HG02763 (cell line): ENCODE measurements at regions not wholly inside any gene's neighbourhood (a gene's known extent, or its start where the extent isn't known, plus 50 kb on each side); places are given as distances from the start of the nearest gene placed in this dataset.
A peak's percentile ranks its signal among the peaks of the same experiment; 100 is the strongest.
"Not testable (repeated sequence)": the region's sequence is repeated elsewhere in the genome, so short reads cannot be mapped to it uniquely, and the experiment has no call there.

Experiments used
- ATAC-seq: cut with Tn5 transposase; IDR thresholded peaks from one replicate; pipeline ENCODE4 v1.9.1; 2021; ENCODE audit warnings: mild to moderate bottlenecking, moderate library complexity; ENCODE audit not compliant: unreplicated experiment

DNA sequence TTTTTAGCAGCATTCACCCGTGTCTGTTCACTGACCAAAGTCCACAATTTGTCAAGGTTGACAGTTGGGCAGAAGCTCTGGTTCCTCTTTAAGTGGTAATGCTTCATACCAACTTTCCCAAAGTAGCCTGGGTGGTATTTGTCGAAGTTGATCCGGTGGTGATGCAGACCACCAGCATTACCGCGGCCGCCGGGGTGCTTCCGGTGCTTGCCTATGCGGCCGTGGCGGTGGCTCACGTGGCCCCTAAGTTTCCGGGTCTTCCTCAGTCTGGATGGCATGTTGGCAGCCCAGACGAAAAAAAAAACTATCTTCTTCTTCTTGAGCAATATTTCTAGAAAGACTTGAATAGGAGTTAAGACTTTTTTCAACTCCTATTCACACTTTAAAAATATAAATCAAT is 151.4 kb upstream of the RGS17 start:
- not testable (repeated sequence) for ATAC-seq

DNA sequence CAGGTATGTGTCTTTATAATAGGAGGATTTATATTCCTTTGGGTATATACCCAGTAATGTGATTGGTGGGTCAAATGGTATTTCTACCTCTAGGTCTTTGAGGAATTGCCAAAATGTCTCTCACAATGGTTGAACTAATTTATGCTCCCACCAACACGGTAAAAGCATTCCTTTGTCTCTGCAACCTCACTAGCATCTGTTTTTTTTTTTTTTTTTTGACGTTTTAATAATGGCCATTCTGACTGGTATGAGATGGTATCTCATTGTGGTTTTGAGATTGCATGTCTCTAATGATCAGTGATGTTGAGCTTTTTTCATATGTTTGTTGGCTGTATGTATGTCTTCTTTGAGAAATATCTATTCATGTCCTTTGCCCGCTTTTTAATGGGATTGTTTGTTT is 144.9 kb upstream of the RGS17 start:
- ATAC-seq = no peak

DNA sequence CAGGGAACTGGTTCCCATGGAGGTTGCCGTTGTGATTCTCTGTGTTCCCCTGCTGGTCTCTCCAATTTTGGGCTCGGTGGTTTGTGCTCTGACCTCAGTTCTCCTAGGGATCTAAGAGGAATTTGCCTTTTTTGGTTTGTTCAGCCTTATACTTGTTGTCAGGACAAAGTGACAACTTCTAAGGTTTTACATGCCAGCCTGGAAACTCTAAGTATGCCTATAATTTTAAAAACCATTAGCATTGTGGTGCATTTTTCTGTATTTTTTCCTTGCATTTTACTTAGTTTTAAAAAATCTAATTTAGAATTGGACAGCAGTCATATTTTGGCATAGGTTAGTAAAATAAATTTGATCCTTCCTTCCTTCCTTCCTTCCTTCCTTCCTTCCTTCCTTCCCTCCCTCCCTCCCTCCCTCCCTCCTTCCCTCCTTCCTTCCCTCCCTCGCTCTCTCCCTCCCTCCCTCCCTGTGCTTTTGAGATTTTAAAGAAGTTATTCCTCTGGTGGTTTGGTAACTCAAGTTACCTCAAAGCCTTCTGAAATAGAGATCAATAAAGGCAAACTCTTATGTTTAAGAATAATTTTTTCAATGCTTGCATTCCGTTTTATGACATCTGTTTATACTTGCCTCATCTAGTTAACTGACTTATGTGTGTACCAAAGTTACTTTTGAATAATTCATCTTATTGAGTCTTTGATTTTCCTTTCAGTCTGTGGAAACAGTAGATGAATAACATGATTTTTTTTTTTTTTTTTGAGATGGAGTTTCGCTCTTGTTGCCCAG is 141.3 kb upstream of the RGS17 start:
- ATAC-seq = no peak

DNA sequence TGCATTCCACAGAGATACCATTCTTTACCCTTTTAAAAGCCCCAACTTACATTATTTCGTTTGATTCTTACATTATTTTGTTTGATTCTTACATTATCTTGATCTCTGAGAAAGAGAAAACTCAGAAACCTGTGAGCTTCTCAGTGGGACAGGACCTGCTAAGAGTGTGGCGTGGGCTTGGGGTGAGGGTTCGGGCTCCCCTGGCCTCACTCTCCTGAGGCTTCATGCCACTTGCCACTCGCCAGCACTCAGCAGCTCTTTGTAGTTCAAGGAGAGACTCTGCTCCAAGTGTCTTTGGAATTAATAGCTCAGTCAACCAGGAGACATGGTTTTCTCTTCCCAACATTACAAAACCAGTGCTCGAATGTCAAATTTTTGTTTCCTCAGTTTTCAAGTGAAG is 132.4 kb upstream of the RGS17 start:
- ATAC-seq = no peak

DNA sequence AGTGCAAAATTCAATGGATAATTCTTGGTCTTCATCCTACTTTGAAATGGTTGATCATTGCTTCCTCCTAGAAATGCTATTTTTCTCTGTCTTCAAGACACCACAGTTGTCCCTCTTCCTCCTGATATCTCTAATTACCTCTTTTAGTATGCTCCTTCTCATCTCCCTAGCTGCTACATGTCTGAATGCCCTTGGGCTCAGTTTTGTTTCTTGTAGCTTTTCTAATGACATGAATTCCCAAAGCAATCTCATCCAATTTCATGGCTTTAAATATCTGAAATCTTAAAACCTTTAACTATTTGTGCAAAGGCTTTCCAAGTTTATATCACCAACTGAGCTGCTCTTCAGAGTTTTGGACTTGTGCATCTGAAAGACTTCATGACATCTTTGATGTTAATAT is 120.2 kb upstream of the RGS17 start:
- ATAC-seq = no peak

DNA sequence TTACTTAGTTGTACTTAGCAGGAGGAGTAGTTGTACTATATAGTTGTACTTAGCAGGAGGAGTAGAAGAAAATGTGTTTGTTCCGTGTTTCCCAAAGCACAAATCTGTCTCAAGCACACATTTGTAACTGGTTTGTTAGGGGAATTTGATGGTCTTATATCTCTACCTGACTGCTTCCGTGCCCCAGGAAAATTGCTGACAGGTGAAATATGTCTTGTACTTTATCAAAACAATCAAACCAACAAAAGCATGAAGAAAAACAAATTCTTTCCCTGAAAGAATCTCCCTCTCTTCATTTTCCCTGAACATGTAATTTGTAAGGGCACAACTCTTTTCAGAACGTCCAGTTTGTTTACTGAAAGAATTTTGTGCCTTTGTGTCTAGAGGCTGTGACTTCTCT is 106.6 kb upstream of the RGS17 start:
- no peak for ATAC-seq

DNA sequence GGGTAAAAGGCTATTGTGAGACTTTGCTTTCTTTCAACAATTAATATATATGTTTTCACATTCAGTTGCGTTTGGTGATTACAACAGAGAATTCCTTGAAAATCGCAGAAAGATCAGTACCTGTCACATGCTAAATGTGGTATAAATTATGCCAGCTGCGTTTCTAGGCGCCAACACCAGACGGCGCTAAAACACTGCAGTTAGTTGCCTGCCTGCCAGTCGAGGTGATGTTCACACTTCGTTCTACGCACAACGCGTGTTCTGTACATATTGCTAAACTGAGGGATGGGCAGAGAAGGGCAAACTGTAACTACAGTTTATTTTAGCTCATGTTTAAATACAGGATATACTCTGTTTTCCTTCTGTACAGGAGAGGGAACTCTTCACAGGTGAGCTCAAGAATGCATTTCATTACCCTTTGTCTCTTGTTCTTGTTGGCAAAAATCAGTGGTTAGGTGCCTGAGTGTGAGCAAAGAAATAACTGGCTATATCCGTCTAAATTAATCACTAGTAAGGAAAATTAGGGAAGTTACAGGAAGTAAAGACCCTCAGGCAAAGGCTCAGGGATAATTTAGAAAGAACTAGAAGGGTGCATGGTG is 100.1 kb upstream of the RGS17 start:
- ATAC-seq = no peak

DNA sequence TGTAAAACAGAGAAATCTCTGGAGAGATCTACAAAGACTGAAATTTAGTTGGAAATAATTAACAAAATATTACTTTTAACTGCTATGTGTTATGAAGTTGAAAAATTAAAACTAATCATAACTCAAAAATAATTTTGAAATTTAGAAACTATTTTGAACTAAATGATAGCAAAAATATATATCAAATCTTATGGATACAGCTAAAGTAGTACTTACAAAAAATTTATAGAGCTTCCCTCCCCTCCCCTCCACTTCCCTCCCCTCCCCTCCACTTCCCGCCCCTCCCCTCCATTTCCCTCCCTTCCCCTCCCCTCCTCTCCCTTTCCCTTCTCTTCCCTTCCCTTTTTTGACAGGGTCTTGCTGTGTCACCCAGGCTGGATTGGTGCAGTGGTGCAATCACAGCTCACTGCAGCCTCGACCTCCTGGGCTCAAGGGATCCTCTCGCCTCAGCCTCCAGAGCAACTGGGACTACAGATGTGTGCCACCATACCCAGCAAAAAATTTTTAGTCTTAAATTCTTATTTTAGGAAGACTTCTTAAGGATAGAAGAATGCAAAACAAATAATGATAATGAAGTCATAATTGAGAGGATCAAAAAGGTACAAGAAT is 87.2 kb upstream of the RGS17 start:
- ATAC-seq = no peak

DNA sequence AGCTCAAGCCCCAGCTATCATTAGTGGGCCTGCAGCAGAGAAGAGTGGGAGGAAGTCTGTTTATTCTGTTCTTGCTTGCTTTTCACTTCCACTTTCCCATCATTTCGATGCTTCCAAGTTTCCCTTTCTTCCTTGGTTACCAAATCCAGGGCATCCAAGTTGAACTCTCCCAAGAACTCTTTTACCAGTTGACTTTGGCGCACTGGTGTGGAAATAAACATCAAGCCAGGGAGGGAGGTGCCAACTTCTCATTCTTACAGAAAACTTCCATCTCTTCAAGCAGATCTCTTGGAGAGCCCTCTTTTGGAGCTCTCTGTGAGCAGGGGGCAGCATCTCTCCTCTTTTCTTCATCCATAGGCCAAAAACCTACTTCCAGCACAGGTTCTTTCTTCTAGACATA is 85.7 kb upstream of the RGS17 start:
- ATAC-seq = no peak

DNA sequence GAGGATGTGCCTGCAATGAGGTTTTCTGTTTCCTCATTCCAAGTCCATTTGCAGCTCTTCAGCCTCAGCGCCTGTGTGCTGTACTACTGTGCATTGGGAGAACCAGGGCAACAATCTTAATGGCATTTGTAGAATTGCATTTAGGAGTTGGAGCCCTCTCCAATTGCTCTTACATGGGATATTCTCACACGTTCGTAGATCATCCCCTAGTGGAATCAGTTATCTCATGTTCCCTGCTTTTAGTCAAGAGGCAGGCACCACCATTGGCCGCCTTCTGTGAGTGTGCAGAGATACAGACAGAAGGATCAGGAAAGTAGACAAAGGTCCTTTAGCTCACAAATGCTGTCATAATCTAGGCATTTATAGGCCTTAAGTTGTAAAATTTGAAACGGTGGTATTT is 84.2 kb upstream of the RGS17 start:
- ATAC-seq = no peak

DNA sequence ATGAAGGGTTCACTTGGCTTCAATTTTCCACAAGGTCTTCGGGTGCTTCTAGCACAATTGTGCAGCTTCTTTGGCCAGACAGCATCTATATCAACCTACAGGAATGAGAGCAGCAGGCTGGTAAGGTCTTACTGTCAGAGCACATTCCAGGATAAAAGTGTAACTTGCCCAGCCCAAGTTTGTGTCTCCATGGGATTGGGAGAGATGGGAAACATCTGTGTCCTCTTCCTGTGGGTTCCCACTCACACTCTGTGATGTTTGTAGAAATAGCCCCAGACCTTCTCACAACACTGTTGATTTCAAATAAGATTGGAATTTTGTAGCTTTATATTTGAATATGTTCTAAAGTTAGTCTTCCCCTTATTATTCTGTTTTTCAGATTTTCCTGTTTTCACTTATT is 83.4 kb upstream of the RGS17 start:
- ATAC-seq = no peak

DNA sequence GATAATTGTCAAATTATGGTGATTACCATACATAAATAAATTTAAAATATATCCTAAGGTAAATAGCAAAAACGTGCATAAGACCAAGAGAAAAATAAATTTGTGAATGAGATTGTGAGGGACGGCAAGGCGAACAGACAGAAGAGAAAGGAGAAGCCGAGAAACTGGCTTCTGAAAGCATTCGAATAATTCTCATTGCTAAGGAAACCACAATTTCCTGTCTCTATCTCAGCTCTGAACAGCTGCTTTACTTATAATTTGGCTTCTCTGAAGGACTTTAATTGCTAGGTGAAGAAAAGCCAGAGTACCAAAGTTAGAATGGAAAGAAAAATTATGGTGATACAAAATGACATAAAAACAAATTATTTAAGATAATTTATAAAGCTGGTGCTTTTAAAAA is 79.0 kb upstream of the RGS17 start:
- ATAC-seq = peak; percentile 89

DNA sequence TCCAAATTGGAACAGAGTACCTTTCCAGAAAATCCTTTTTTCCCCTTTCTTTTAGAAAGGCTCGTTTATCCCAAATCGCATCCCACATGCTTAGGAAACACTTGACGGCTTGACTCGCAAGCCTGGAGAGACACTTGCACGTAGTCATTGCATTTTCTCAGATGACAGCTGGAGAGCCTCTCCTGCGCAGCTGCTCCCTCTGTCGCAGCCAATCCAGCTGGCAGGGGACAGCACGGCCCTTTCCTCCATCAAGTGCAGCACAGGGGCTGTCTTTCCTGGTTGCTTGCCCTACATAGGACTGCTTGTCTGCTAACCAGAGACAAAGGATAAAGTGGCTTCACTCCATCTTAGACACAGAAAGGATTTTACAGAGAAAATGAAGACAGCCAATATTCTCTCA is 77.6 kb upstream of the RGS17 start:
- no peak for ATAC-seq

DNA sequence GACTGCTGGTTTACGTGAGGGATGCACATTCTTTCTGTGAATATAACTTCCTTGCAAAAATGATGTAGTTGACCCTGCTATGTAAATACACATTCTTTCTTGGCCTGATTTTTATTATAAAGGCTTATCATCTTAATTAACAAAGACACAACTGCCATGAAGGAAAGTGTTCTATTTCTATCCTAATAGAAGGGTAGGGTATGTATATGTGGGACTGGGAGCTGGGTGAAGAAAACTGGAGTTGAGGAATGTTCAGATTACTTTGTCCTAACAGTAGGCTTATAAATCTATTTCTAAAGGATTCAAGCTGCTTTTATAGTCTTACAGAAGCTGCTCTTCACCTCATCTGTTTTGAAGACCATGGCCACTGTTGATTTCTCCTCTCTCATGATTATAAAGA is 76.5 kb upstream of the RGS17 start:
- ATAC-seq = no peak

DNA sequence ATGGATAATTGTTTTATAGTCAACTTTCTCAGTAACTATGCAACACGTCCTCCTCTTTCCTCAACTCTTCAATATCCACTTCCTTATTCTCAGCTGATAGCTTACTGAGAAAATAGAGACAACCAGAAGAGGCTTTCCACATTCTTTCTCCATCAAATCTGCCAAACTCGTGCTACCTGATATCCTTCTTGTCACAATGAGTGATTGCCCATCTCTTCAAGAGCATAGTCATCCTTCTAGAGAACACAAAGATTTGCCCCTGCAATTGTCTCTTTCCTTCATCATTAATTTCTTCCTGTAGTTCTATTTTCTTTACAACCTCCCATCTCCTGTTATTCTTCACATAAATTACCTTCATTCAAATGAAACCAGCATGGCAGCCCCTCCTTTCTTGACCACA is 75.9 kb upstream of the RGS17 start:
- ATAC-seq = no peak

DNA sequence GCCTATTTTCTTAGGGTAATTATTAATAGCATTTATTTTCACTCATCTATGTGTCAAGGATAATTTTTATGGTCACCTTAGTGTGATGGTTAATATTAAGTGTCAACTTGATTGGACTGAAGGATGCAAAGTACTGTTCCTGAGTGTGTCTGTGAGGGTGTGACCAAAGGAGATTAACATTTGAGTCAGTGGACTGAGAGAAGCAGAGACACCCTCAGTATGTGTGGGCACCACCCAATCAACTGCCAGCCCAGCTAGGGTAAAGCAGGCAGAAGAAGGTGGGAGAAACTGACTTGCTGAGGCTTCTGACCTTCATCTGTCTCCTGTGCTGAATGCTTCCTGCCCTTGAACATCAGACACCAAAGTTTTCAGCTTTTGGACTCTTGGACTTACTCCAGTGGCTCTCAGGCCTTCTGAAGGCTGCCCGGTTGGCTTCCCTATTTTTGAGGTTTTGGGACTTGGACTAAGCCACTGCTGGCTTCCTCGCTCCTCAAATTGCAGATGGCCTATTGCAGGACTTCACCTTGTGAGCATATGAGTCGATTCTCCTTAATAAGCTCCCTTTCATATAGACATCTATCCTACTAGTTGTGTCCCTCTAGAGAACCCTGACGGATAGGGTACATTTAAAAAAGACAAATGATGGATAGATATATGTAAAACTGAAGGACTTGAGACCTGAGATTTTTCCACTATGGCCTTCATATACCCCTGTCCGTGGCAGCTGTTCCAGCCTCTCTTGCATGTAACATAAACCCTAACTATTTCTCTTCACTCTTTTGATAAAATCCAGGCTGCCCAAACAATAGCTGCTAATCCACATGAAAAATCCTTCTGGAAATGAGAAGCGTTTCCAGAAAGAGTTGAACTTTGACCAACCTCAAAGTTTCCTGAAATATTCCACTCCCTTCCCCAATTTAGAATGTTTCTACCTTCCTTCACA is 62.1 kb upstream of the RGS17 start:
- no peak for ATAC-seq

DNA sequence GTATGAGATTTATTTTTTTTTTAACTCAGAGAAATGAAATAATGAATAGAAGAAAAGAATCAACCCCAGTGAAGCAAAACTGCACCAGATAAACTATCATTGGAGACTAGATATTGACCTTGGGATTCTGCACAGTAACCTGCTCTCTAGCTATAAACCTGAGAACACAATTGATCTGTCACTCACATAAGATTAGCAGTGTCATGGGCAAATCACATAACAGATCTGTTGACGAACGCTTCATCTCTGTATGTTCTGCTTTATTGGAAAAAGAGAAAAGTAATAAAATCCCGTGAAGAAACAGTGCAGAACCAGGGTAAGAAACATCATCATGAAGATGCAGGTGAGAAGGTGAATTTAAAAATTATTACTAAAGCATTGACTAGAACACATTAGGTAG is 52.8 kb upstream of the RGS17 start:
- ATAC-seq = no peak
